Caco-2 (cell line): ENCODE measurements at regions not wholly inside any gene's neighbourhood (a gene's known extent, or its start where the extent isn't known, plus 50 kb on each side); places are given as distances from the start of the nearest gene placed in this dataset.
"Not testable (repeated sequence)": the region's sequence is repeated elsewhere in the genome, so short reads cannot be mapped to it uniquely, and the experiment has no call there.

Experiments
- BruUV-seq: library from RNA; stranded (reverse); fragments of 400-500 nt; replicated peaks from 2 replicates; lab custom pipeline; 2021; lab: Mats Ljungman, UMichigan
- CTCF ChIA-PET: fragments of 300-600 bp; sonication (Branson Sonifier 250); formaldehyde crosslinking; loops from one replicate; lab custom pipeline; 2022; ENCODE audit warnings: antibody characterized with exemption; lab: Charles Lee
- POLR2A ChIA-PET: fragments of 300-600 bp; sonication (Branson Sonifier 250); formaldehyde crosslinking; loops from one replicate; lab custom pipeline; 2022; ENCODE audit warnings: antibody characterized with exemption; lab: Charles Lee
- DNase-seq, 2 experiments: peaks; one replicate each; pipeline versions ENCODE4 v3.0.0 to v3.0.0-alpha.2; 2020 to 2022
- H3K27me3 ChIP-seq: replicated peaks from 2 replicates; pipeline ENCODE4 v1.6.0; 2011; ENCODE audit warnings: low read length; ENCODE audit not compliant: control insufficient read depth, insufficient read depth
- H3K36me3 ChIP-seq: 2 replicates; pipeline ENCODE4 v1.5.1; 2011; ENCODE audit warnings: low read length; ENCODE audit not compliant: control insufficient read depth, insufficient read depth
- H3K4me1 ChIP-seq: fragments of 250-450 bp; sonication (Bioruptor Pico); 2 replicates; pipeline ENCODE4 v1.5.1; 2020; ENCODE audit warnings: mild to moderate bottlenecking
- H3K4me3 ChIP-seq: 2 replicates; pipeline ENCODE4 v1.5.1; 2011; ENCODE audit warnings: low read depth, mild to moderate bottlenecking, control low read depth, low read length
- H3K9me3 ChIP-seq: fragments of 250-450 bp; sonication (Bioruptor Pico); 2 replicates; pipeline ENCODE4 v1.5.1; 2020; ENCODE audit warnings: mild to moderate bottlenecking, moderate library complexity
- H3K27ac Mint-ChIP-seq: one replicate; pipeline ENCODE4 v1.8.0; 2022; ENCODE audit warnings: mixed read lengths; ENCODE audit not compliant: unreplicated experiment
- H3K27me3 Mint-ChIP-seq: one replicate; pipeline ENCODE4 v1.8.0; 2022; ENCODE audit warnings: mixed read lengths; ENCODE audit not compliant: insufficient read depth, unreplicated experiment
- H3K36me3 Mint-ChIP-seq: one replicate; pipeline ENCODE4 v1.8.0; 2022; ENCODE audit warnings: mild to moderate bottlenecking, mixed read lengths; ENCODE audit not compliant: insufficient read depth, unreplicated experiment
- H3K4me1 Mint-ChIP-seq: one replicate; pipeline ENCODE4 v1.8.0; 2022; ENCODE audit warnings: low read depth, mixed read lengths; ENCODE audit not compliant: unreplicated experiment
- H3K4me3 Mint-ChIP-seq: one replicate; pipeline ENCODE4 v1.8.0; 2022; ENCODE audit warnings: mild to moderate bottlenecking, moderate library complexity, mixed read lengths; ENCODE audit not compliant: unreplicated experiment
- H3K9me3 Mint-ChIP-seq: one replicate; pipeline ENCODE4 v1.8.0; 2022; ENCODE audit warnings: mixed read lengths; ENCODE audit not compliant: unreplicated experiment
- intact Hi-C: fragments of 100-400 bp; cut with micrococcal nuclease; formaldehyde crosslinking; loops from one replicate; pipeline ENCODE4 v1.10.0; 2022; ENCODE audit not compliant: unreplicated experiment
- TF ChIP-seq, protein P1 (sequence below), 2 experiments: fragments of 200-600 bp in 1 of 2; IDR thresholded peaks; 1 replicate in 1 of 2; 2 replicates in 1 of 2; pipeline versions ENCODE4 v1.5.1 to v1.8.0; 2011 to 2022; ENCODE audit warnings: antibody characterized with exemption in 1 of 2, control low read depth in 1 of 2, inconsistent platforms in 1 of 2, low read depth in 1 of 2, low read length in 1 of 2, mild to moderate bottlenecking in 1 of 2, moderate library complexity in 1 of 2; ENCODE audit not compliant: insufficient read depth in 1 of 2, severe bottlenecking in 1 of 2, unreplicated experiment in 1 of 2

DNA sequence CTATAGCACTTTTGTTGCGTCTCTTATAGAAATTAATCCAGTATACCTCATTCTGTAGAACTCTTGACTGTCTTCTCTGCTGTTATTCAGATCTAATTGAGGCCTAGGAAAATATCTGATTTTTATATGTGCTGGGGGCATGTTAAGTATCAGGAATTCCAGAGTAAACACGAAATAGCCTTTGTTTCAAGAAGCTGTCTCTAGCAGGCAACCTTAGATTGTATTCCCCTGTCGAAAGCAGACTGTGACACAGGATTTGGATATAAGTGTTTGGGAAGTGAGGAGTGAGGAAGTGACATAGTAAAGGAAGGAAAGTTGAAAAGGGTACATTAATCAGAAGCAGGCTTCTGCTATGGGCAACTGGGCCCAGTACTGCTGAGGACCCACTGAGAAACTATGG, 72.1 kb upstream of the RASA1 start:
- no peak for DNase-seq
- Histone ChIP-seq H3K27me3 (no peaks in the 10 kb centered on the region; the same call in 1 of the 2 replicates), H3K4me3 (no peak overlapping the region), H3K9me3 (no peaks in the 10 kb centered on the region), H3K36me3 (no peaks in the 10 kb centered on the region), H3K4me1 (no peaks in the 10 kb centered on the region)
- ChIA-PET CTCF (no interaction called here), POLR2A (no interaction called here)
- BruUV-seq = no TSS peak
- intact Hi-C loops = no loop called here
- H3K4me3 Mint-ChIP-seq = no peak overlapping the region
- H3K27me3 Mint-ChIP-seq = no peaks in the 10 kb centered on the region
- no peak overlapping the region for H3K27ac Mint-ChIP-seq
- TF ChIP-seq, protein P1, sequence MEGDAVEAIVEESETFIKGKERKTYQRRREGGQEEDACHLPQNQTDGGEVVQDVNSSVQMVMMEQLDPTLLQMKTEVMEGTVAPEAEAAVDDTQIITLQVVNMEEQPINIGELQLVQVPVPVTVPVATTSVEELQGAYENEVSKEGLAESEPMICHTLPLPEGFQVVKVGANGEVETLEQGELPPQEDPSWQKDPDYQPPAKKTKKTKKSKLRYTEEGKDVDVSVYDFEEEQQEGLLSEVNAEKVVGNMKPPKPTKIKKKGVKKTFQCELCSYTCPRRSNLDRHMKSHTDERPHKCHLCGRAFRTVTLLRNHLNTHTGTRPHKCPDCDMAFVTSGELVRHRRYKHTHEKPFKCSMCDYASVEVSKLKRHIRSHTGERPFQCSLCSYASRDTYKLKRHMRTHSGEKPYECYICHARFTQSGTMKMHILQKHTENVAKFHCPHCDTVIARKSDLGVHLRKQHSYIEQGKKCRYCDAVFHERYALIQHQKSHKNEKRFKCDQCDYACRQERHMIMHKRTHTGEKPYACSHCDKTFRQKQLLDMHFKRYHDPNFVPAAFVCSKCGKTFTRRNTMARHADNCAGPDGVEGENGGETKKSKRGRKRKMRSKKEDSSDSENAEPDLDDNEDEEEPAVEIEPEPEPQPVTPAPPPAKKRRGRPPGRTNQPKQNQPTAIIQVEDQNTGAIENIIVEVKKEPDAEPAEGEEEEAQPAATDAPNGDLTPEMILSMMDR (IDR thresholded peaks at IDR 0.05; ENCODE audit: insufficient read depth in 1 of 2, low read depth in 1 of 2, low read length in 1 of 2, severe bottlenecking in 1 of 2, unreplicated experiment in 1 of 2) = no peak
- H3K4me1 Mint-ChIP-seq = no peaks in the 10 kb centered on the region
- H3K9me3 Mint-ChIP-seq = no peaks in the 10 kb centered on the region
- H3K36me3 Mint-ChIP-seq = no peaks in the 10 kb centered on the region

DNA sequence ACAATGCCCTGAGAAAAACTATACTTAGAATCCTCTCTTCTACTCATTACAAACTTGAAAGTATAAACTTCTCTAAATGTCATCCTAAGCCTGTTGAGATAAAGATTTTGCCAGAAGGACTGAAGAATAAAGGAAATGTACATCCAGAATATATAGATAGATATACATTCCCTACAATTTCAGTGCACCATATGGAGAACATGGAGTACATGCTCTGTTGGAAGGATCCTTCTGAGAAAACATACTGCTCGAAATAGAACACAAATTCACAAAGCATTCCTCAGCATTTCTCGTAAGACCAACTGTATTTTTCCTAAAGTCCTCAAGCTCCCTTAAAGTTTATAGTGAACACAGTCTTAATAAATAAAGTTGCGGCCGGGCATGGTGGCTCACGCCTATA, 69.7 kb upstream of the RASA1 start:
- POLR2A ChIA-PET = no interaction called here
- Histone ChIP-seq H3K4me3 (no peak overlapping the region), H3K36me3 (no peaks in the 10 kb centered on the region), H3K4me1 (no peaks in the 10 kb centered on the region), H3K9me3 (no peaks in the 10 kb centered on the region), H3K27me3 (no peaks in the 10 kb centered on the region; the same call in 1 of the 2 replicates)
- CTCF ChIA-PET = no interaction called here
- H3K36me3 Mint-ChIP-seq = no peaks in the 10 kb centered on the region
- H3K27ac Mint-ChIP-seq = no peak overlapping the region
- intact Hi-C loops = no loop called here
- no peaks in the 10 kb centered on the region for H3K9me3 Mint-ChIP-seq
- DNase-seq = no peak
- H3K4me3 Mint-ChIP-seq = no peak overlapping the region
- no peaks in the 10 kb centered on the region for H3K27me3 Mint-ChIP-seq
- TF ChIP-seq, protein P1 (IDR thresholded peaks at IDR 0.05; ENCODE audit: insufficient read depth in 1 of 2, low read depth in 1 of 2, low read length in 1 of 2, severe bottlenecking in 1 of 2, unreplicated experiment in 1 of 2) = no peak
- no peaks in the 10 kb centered on the region for H3K4me1 Mint-ChIP-seq
- no TSS peak for BruUV-seq

DNA sequence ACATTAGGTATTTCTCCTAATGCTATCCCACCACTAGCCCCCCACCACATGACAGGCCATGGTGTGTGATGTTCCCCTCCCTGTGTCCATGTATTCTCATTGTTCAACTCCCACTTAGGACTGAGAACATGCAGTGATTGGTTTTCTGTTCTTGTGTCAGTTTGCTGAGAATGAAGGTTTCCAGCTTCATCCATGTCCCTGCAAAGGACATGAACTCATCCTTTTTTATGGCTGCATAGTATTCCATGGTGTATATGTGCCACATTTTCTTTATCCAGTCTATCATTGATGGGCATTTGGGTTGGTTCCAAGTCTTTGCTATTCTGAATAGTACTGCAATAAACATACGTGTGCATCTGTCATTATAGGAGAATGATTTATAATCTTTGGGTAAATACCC, 68.4 kb upstream of the RASA1 start:
- BruUV-seq, H3K4me3 Mint-ChIP-seq, POLR2A ChIA-PET, H3K4me1 ChIP-seq, H3K27ac Mint-ChIP-seq, H3K36me3 ChIP-seq, H3K4me1 Mint-ChIP-seq, H3K27me3 Mint-ChIP-seq, H3K36me3 Mint-ChIP-seq, H3K27me3 ChIP-seq, intact Hi-C loops, DNase-seq, H3K9me3 Mint-ChIP-seq, H3K9me3 ChIP-seq, CTCF ChIA-PET, H3K4me3 ChIP-seq: not testable (repeated sequence)

DNA sequence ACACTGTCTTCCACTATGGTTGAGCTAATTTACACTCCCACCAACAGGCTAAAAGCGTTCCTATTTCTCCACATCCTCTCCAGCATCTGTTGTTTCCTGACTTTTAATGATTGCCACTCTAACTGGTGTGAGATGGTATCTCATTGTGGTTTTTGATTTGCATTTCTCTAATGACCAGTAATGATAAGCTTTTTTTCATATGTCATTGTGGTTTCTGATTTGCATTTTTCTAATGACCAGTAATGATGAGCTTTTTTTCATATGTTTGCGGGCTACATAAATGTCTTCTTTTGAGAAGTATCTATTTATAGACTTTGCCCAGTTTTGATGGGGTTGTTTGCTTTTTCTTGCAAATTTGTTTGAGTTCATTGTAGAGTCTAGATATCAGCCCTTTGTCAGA, 68.0 kb upstream of the RASA1 start:
- BruUV-seq, H3K4me3 ChIP-seq, H3K4me1 Mint-ChIP-seq, H3K4me1 ChIP-seq, intact Hi-C loops, H3K36me3 ChIP-seq, H3K36me3 Mint-ChIP-seq, H3K4me3 Mint-ChIP-seq, H3K9me3 Mint-ChIP-seq, H3K27me3 ChIP-seq, POLR2A ChIA-PET, H3K9me3 ChIP-seq, H3K27ac Mint-ChIP-seq, H3K27me3 Mint-ChIP-seq, CTCF ChIA-PET, DNase-seq: not testable (repeated sequence)
